ENCODE measurements at regions not wholly inside any gene's neighbourhood (a gene's known extent, or its start where the extent isn't known, plus 50 kb on each side); places are given as distances from the start of the nearest gene placed in this dataset.

DNA sequence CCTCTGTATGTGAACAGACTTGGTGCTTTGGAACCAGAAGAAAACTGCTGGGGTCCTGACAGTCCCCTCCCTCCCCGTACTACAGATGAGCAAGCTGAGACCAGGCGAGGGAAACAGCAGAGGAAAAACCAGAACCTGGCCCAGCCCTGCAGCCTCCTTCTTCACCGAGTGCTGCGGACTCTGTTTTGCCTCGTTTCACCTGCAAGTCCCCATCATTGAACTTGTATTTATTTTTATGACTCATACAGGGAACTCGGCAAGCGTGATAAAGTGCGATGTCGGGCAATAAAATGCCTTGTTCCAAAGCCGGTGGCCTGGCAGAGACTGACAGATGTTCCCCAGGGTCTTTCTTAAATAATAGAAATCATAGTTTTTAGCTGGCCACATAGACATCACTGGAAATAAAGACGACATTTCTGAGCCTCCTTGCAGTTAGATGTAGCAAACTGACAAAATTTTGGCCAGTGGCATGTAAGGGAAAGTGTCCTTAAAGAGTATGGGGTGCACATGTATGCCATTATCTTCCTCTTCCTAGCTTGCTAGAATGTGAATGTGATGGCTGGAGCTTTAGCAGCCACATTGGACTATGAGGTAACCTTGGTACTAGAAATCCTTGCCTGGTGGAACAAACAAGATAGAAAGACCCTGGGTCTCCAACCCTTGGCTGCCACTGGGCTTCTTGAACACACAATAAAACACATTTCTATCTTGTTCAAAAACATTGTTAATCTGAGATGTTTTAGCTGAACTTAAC, 128.6 kb downstream of the IRF8 start:
- Histone ChIP-seq H3K27me3 (ENCODE audit: control insufficient read depth, low read length) (peaks cover 37% of the 10 kb centered on the region), H3K4me1 (ENCODE audit: control insufficient read depth, low read length) (no peaks in the 10 kb centered on the region)
- TF ChIP-seq EZH2phosphoT487 (IDR thresholded peaks at IDR 0.05; ENCODE audit: borderline replicate concordance, low read length) (no peak), CTCF (IDR thresholded peaks at IDR 0.05; ENCODE audit: low read depth, low read length, poor library complexity, severe bottlenecking) (no peak)

DNA sequence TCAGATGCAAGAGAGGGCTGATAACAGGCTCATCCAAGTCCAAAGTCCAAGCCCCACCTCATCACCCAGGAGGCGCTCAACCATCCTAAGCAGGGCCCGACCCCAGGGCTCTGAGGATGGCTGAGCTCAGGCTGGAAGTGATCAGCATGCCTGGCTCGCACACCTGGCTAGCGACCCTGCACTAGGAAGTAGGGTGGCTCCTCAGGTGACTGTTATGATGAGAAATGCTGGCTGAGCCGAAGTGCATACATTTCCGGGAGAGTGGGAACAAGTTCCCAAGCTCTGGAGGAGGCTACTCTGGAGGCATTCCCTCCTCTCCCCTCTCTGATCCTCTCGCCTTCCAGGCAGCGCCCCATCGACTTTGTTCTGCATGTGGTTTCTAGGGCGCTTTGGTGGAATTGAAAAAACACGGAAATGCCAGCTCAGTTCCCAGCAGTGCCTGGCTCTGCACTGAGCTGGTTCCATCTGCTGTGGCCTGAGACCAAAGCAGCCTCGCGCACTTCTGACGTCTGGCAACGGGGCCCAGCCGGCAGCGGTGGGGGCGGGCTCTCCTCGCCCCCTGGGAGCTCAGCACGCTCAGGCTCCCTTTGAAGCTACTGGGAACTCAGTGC, 130.3 kb downstream of the IRF8 start:
- TF ChIP-seq CTCF (IDR thresholded peaks at IDR 0.05; ENCODE audit: low read depth, low read length, poor library complexity, severe bottlenecking) (no peak), EZH2phosphoT487 (IDR thresholded peaks at IDR 0.05; ENCODE audit: borderline replicate concordance, low read length) (no peak)
- Histone ChIP-seq H3K27me3 (ENCODE audit: control insufficient read depth, low read length) (peaks cover 42% of the 10 kb centered on the region), H3K79me2 (ENCODE audit: control insufficient read depth, low read length) (no peaks in the 10 kb centered on the region), H3K27ac (ENCODE audit: low read depth, low read length) (no peak overlapping the region), H3K9me2 (replicated peaks; ENCODE audit: control insufficient read depth, low read length) (no peaks in the 10 kb centered on the region), H4K20me1 (ENCODE audit: control insufficient read depth, insufficient read depth, low read depth, low read length) (no peaks in the 10 kb centered on the region), H3K36me3 (ENCODE audit: control insufficient read depth, low read length) (no peaks in the 10 kb centered on the region), H3K4me3 (ENCODE audit: low read length) (no peak overlapping the region), H3K9me3 (ENCODE audit: control insufficient read depth, insufficient read depth, low read length) (peaks cover 10% of the 10 kb centered on the region), H3K4me2 (ENCODE audit: low read length) (no peak overlapping the region), H3F3A (ENCODE audit: control insufficient read depth, insufficient read depth) (no peaks in the 10 kb centered on the region), H3K4me1 (ENCODE audit: control insufficient read depth, low read length) (no peaks in the 10 kb centered on the region)

More for the DNA sequence above, 128.6 kb downstream of the IRF8 start:
- no peaks in the 10 kb centered on the region for H3K79me2 ChIP-seq (ENCODE audit: control insufficient read depth, low read length)
- no peaks in the 10 kb centered on the region for H4K20me1 ChIP-seq (ENCODE audit: control insufficient read depth, insufficient read depth, low read depth, low read length)
- H3K27ac ChIP-seq (ENCODE audit: low read depth, low read length) = no peak overlapping the region
- H3K9me3 ChIP-seq (ENCODE audit: control insufficient read depth, insufficient read depth, low read length) = peaks cover 23% of the 10 kb centered on the region
- no peaks in the 10 kb centered on the region for H3F3A ChIP-seq (ENCODE audit: control insufficient read depth, insufficient read depth)
- no peak overlapping the region for H3K4me3 ChIP-seq (ENCODE audit: low read length)
- H3K4me2 ChIP-seq (ENCODE audit: low read length) = no peak overlapping the region
- H3K36me3 ChIP-seq (ENCODE audit: control insufficient read depth, low read length) = no peaks in the 10 kb centered on the region
- H3K9me2 ChIP-seq (replicated peaks; ENCODE audit: control insufficient read depth, low read length) = no peaks in the 10 kb centered on the region

- H3F3A ChIP-seq (ENCODE audit: control insufficient read depth, insufficient read depth) = no peaks in the 10 kb centered on the region
- no peak overlapping the region for H3K27ac ChIP-seq (ENCODE audit: low read depth, low read length)
- H3K4me2 ChIP-seq (ENCODE audit: low read length) = no peak overlapping the region
- peaks cover 2% of the 10 kb centered on the region; the same call in 1 of the 2 replicates for H3K9me3 ChIP-seq (ENCODE audit: control insufficient read depth, insufficient read depth, low read length)
- H3K4me1 ChIP-seq (ENCODE audit: control insufficient read depth, low read length) = no peaks in the 10 kb centered on the region
- H4K20me1 ChIP-seq (ENCODE audit: control insufficient read depth, insufficient read depth, low read depth, low read length) = no peaks in the 10 kb centered on the region
- no peaks in the 10 kb centered on the region for H3K79me2 ChIP-seq (ENCODE audit: control insufficient read depth, low read length)
- H3K9me2 ChIP-seq (replicated peaks; ENCODE audit: control insufficient read depth, low read length) = no peaks in the 10 kb centered on the region
- H3K4me3 ChIP-seq (ENCODE audit: low read length) = no peak overlapping the region
- H3K27me3 ChIP-seq (ENCODE audit: control insufficient read depth, low read length) = peaks cover 42% of the 10 kb centered on the region
- TF ChIP-seq CTCF (IDR thresholded peaks at IDR 0.05; ENCODE audit: low read depth, low read length, poor library complexity, severe bottlenecking) (no peak), EZH2phosphoT487 (IDR thresholded peaks at IDR 0.05; ENCODE audit: borderline replicate concordance, low read length) (no peak)
- H3K36me3 ChIP-seq (ENCODE audit: control insufficient read depth, low read length) = no peaks in the 10 kb centered on the region
These were observed 131.2 kb downstream of the IRF8 start for GRCh38 chr16:86030116-86030515.

All from DOHH2 (cell line).